GM06990 (cell line): ENCODE measurements at regions not wholly inside any gene's neighbourhood (a gene's known extent, or its start where the extent isn't known, plus 50 kb on each side); places are given as distances from the start of the nearest gene placed in this dataset.

ENCODE experiments used
- DNase-seq: peaks from one replicate; pipeline ENCODE4 v3.0.0-alpha.2; 2011; ENCODE audit not compliant: insufficient read length; ENCODE audit errors: extremely low read depth
- H3K27me3 ChIP-seq: replicated peaks from 2 replicates; pipeline ENCODE4 v1.6.0; 2011; ENCODE audit warnings: low read length; ENCODE audit not compliant: control insufficient read depth, insufficient read depth
- H3K36me3 ChIP-seq: 2 replicates; pipeline ENCODE4 v1.5.1; 2011; ENCODE audit warnings: low read length; ENCODE audit not compliant: control insufficient read depth, insufficient read depth
- H3K4me3 ChIP-seq: replicated peaks from 2 replicates; pipeline ENCODE4 v1.5.1; 2011; ENCODE audit warnings: low read depth, mild to moderate bottlenecking, control low read depth, low read length
- TF ChIP-seq, protein P1 (sequence below): IDR thresholded peaks from 2 replicates; pipeline ENCODE4 v1.5.1; 2011; ENCODE audit warnings: low read length, control low read depth, mild to moderate bottlenecking, inconsistent platforms; ENCODE audit not compliant: insufficient read depth, poor library complexity, severe bottlenecking

DNA sequence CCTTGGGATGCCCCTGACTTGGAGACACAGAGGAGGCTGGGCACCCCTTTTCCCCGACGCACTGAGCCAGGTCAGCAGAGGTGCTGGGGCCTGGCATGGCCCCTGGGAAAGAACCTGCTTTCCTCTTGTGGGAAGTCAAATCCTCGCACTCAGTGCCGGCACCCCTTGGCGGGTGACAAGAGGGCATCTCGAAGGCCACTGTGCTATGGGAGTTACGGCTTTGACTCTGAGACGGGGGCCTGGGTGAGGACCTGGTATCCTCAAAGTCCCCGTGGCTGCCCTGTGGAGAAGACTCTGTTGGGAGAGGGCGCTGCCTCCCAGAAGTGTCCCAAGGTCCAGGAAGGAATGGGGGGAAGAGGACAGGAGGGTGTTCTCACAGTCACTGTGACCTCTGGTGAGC is 117.0 kb downstream of the METRNL start:
- TF ChIP-seq, protein P1, sequence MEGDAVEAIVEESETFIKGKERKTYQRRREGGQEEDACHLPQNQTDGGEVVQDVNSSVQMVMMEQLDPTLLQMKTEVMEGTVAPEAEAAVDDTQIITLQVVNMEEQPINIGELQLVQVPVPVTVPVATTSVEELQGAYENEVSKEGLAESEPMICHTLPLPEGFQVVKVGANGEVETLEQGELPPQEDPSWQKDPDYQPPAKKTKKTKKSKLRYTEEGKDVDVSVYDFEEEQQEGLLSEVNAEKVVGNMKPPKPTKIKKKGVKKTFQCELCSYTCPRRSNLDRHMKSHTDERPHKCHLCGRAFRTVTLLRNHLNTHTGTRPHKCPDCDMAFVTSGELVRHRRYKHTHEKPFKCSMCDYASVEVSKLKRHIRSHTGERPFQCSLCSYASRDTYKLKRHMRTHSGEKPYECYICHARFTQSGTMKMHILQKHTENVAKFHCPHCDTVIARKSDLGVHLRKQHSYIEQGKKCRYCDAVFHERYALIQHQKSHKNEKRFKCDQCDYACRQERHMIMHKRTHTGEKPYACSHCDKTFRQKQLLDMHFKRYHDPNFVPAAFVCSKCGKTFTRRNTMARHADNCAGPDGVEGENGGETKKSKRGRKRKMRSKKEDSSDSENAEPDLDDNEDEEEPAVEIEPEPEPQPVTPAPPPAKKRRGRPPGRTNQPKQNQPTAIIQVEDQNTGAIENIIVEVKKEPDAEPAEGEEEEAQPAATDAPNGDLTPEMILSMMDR = no peak
- Histone ChIP-seq H3K36me3 (no peaks in the 10 kb centered on the region), H3K27me3 (no peaks in the 10 kb centered on the region; the same call in 1 of the 2 replicates), H3K4me3 (no peak overlapping the region)
- no peak for DNase-seq

DNA sequence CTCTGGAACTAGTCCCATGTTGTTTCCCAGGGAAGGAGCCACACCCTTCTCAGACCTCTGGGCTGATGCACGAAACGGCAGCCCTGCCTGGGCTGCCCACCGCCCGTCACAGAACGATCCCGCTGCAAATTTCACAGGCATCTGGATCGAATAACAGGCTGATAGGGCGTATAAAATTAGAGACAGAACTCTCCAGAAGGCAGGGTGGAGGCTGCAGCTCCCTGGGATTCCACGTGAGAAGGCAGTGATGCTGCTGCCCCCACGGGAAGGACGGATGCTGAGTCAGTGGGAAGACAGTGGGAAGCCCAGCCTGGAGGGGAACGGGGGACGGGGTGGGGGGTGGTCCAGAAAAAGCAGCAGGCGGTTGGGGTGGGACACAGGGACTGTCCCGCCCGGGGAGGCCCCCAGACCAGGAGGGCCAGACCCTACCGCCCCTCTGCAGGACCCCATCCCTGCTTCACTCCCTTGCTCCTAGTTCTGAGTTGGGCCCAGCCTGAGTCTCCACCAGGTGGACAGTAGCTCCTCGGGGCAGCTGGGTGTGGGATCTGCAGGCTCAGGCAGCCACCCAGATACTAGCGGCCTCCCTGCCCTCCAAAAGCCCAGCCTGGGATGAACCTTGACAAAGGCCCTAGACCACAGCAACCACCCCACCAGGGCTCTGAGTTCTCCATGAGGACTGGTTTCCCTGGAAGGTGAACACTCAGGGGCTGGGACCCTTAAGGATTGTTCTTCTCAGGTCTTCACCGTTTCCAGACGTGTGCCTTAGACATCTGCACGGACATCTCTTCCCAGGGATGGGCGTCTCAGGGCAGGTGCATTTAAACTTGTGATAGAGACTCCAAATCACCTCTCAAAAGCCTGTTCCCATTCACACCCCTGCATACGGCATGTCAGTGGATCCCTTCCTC is 117.8 kb downstream of the METRNL start:
- no peak for DNase-seq
- TF ChIP-seq, protein P1 = no peak
- H3K27me3 ChIP-seq = no peaks in the 10 kb centered on the region; the same call in 1 of the 2 replicates
- H3K4me3 ChIP-seq = no peak overlapping the region
- H3K36me3 ChIP-seq = no peaks in the 10 kb centered on the region

DNA sequence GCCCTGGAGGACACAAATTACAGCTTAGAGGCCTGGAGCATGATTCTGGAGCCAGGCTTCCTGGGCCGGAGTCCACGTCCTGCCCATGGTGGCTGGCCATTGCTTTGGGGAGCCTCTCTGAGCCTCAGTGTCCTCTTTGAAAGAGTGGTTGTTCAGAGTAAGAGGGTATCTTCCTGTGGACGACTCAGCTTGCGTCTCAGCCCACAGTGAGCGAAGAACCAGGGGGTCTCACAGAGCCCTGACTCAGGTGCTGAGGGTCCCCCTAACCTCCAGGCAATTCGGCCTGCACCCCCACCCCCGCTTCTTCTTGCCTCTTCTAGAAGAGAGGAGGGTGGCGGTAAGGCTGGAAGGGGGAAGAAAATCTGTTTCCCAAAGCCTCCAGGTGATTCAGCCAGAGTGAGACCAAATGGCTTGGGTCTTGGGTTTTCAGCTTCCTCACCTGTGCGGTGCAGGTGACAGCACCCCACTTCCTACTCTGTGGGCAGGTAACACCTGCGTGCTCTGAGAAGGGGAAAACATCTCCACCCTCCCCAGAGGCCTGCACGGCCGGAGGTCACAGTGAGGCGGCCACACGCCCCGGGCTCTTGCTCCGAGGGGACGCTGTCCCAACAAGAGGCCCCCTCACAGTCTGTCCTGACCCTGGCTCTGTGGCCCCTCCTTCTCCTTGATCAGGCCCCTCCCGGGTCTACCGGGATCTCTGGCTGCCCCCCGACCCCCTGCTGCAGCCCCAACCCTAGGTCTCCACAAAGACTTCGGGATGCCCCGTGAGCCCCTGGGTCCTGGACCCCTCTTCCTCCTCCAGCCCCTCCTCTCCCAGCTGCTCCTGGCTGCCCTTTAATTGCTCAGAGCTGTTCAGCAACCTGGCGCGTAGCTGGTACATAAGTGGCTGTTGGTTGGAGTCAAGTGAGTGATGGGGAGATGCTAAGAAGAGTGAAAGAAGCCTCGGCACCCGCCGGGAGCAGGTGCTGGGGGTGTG is 119.2 kb downstream of the METRNL start:
- no peaks in the 10 kb centered on the region for H3K36me3 ChIP-seq
- no peaks in the 10 kb centered on the region; the same call in 1 of the 2 replicates for H3K27me3 ChIP-seq
- TF ChIP-seq, protein P1 = no peak
- DNase-seq = no peak
- H3K4me3 ChIP-seq = no peak overlapping the region

DNA sequence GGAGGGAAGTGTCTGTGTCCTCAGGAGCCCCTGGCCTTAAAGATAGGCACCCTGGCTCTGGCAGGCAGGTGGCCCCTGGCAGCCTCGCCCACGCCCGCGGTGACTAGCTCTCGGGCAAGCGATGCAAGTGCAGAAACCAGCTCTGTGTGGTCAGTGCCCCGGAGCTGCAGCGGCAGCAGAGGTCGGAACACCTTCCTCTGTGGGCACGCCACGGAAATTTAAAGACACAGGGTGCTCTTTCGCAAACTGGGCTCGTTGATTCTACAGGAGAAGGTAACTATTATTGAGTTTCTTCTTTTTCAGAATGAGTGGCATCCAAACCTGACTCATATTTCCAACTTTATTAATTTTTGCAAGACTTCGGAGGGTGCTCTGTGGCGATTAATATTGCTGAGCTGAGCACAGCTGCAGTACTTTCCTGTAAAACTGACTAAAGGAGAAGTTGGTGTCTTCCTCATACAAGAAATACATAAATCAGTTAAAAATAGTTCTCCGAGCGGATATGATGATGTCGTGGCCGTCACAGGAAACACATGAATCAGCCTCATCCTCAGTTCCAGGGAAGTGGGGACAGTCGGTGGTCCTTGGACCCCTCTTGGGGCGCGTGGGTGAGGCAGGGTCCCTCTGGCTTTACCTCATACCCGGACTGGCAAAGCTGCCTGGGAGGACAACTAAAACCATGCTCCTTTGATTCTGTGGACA is 120.2 kb downstream of the METRNL start:
- Histone ChIP-seq H3K27me3 (no peaks in the 10 kb centered on the region; the same call in 1 of the 2 replicates), H3K4me3 (peak overlapping the region; percentile 19; the same call in 1 of the 2 replicates), H3K36me3 (no peaks in the 10 kb centered on the region)
- TF ChIP-seq, protein P1 = no peak
- peak; percentile 64 for DNase-seq

DNA sequence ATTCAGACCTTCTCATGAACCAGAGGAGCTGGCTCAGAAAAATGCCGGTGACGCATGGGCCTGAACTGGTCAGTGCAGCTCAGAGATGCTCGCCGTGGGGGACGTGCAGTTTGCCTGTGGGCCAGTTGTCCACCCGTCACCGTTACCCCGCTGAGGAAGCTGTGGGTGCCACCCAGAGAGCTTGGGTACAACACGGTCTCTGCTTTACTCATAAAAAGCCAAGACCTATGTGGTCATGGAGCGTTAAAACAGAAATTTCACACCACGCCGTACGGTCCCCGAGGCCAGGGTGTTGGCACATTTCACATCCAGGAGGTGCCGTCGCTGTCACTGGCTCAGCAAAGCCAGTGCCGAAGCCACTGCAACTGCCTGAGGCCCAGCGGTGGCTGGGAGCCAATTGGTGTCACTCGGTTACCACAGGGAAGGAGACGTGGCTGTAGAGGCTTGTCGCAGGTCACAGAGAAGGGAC is 120.9 kb downstream of the METRNL start:
- Histone ChIP-seq H3K27me3 (no peaks in the 10 kb centered on the region; the same call in 1 of the 2 replicates), H3K4me3 (no peak overlapping the region), H3K36me3 (no peaks in the 10 kb centered on the region)
- peak; percentile 61 for DNase-seq
- TF ChIP-seq, protein P1 = no peak
